CD4-positive, alpha-beta T cell treated with Interleukin-17A for 4 hours (primary cell): ENCODE measurements at regions not wholly inside any gene's neighbourhood (a gene's known extent, or its start where the extent isn't known, plus 50 kb on each side); places are given as distances from the start of the nearest gene placed in this dataset.

Source experiments
- DNase-seq: peaks from one replicate; pipeline ENCODE4 v3.0.0-alpha.2; 2020; ENCODE audit warnings: mixed read lengths

DNA sequence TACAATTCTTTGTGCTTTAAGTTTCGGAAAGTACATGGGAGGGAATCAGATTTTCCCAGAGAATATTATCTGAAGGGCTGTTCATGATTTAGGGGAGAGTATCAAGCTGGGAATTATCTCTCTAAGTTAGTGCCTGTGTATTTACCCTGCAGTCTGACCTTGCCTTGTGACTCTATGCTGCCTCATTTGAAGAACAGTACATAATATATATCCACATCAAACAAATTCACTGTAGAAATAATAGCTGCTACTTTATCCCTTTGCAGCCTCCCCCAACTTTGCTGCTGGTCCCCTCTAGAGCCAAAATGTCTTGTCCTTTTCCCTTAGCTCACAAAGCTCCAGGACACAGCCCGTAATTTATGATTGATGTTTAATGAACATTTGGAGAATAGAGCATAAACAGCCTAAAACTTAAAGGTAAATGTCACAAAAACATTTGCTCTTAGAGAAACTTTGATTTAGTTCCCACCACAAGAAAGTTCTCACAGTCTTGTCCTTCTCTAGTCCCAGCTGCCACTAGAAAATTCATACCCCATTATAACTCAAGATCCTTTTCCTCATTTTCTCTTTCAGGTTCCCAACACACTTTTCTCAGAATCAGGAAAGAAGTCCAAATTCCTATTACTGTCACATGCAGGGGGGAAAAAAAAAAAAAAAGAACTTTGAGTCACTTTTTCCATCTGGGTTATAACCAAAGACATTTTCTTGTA is 1009.6 kb downstream of the FLRT2 start:
- no peak for DNase-seq

GRCh38 chr14:86533834-86534233 is 1003.9 kb downstream of the FLRT2 start:
- DNase-seq, result no peak

GRCh38 chr14:86532219-86532618 is 1002.3 kb downstream of the FLRT2 start:
- DNase-seq, result no peak

GRCh38 chr14:86530457-86530856 is 1000.5 kb downstream of the FLRT2 start:
- no peak for DNase-seq

- no peak for DNase-seq
Observed at GRCh38 chr14:86527312-86527711, 997.4 kb downstream of the FLRT2 start.

DNA sequence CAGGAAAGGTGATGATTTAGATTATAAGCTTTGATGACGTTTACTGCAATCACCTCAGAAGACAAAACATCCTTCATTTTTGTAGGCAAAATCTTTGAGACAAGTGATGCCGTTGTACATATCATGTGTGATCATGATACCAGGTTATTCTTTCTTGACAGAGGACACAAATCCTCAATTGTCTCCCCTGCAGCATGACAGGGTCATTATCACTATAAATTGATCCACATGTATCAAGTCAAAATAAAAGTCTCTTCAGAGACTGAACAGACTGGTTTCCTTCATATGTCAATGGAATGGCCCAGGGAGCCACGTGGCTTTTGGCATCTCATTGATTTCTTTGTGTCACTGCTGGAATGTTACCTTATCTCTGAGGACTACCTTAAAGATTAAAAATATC is 995.7 kb downstream of the FLRT2 start:
- no peak for DNase-seq

GRCh38 chr14:86521843-86522242 is 991.9 kb downstream of the FLRT2 start:
- no peak for DNase-seq

- DNase-seq, result no peak
Observed at GRCh38 chr14:86521031-86521730, 991.2 kb downstream of the FLRT2 start.

- DNase-seq, result no peak
Observed at GRCh38 chr14:86518298-86518697, 988.4 kb downstream of the FLRT2 start.

DNA sequence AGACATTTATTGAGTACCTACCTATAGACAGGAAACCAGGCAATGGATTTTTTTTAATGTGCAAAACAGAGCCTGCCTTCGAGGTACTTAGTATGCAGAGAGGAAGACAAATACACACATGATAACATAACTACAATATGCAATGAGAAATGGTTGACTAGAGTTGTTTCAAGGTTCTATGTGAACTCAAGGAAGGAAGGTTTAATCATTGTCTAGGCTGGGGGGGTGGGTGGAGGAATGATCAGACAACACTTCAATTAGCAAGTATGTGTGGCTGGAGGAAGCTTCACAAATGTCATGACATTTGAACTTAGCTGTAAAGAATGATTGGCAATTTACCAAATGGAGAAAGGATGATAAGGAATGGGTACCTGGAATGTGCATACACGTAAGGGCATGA is 985.3 kb downstream of the FLRT2 start:
- DNase-seq, result no peak

GRCh38 chr14:86513564-86513963 is 983.6 kb downstream of the FLRT2 start:
- DNase-seq, result no peak

DNA sequence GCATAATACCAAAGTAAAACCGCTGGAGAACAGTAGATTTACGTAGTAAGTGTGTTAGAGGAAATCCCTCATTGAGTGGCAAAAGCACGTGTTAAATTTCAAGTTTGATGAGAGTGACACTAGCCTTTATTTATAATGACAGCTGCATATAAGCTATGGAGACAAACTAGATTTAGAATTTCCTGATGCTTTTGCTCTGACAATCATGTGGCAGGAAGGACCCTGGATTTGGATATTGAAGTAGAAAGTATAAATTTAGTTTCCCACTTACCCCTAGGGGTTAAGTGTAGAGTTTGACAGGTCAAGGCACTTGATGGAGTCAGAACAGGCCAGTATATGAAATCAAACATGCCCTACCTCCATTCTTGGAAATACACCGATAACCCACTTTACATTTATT is 983.1 kb downstream of the FLRT2 start:
- DNase-seq, result no peak

- DNase-seq, result no peak
Observed at GRCh38 chr14:86510491-86510890, 980.5 kb downstream of the FLRT2 start.

DNA sequence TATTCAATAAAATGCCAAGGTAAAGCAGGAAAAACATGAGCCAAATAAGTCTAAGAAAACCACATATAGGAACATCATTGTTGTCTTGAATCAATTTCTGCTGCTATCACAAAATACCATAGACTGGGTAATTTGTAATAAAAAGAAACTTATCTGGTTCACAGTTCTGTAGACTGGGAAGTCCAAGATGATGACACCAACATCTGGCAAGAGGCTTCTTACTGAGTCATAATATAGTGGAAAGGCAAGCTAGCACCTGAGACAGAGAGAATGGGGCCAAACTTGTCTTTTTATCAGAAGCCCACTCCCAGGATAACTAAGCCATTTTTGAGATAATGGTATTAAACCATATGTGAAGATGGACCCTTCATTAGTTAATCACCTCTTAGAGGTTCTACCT is 975.9 kb downstream of the FLRT2 start:
- DNase-seq, result no peak

DNA sequence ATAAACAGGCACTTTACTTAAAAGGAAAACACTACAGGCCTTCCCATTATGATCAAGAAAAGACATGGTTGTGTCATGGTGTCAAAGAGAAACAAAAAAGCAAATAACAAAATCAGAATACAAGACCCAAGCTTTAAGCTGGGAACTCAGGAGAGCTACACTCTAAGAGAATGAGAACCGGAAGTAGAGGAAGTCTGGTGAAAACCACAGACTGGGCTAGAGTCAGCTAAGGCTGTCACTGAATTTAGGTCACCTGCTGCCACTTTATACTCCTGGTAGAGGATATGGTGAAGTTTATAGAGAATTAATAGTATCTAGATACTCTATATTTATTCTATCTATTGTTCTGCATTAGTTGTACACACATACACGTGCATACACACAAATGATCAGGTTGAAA is 971.7 kb downstream of the FLRT2 start:
- DNase-seq, result no peak

DNA sequence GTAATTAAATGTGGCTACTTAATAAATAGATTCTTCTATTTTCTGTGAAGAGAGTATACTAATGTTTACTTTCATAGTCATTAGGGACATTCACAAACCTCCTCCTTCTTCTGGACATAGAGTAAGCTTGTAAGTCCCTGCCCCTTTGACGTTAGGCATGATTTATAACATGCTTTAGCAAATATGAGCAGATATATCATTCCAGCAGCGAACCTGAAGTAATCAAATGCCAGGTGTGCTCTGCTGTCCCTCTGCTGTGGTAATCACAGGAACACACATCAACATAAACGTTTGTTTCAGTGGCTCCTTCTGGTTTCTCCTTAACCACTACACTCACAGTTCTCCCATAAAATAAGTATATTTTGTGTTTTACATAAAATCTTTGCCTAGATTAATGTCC is 961.8 kb downstream of the FLRT2 start:
- no peak for DNase-seq

- DNase-seq, result no peak
Observed at GRCh38 chr14:86481104-86481503, 951.2 kb downstream of the FLRT2 start.

- DNase-seq, result no peak
Observed at GRCh38 chr14:86464341-86464740, 934.4 kb downstream of the FLRT2 start.

DNA sequence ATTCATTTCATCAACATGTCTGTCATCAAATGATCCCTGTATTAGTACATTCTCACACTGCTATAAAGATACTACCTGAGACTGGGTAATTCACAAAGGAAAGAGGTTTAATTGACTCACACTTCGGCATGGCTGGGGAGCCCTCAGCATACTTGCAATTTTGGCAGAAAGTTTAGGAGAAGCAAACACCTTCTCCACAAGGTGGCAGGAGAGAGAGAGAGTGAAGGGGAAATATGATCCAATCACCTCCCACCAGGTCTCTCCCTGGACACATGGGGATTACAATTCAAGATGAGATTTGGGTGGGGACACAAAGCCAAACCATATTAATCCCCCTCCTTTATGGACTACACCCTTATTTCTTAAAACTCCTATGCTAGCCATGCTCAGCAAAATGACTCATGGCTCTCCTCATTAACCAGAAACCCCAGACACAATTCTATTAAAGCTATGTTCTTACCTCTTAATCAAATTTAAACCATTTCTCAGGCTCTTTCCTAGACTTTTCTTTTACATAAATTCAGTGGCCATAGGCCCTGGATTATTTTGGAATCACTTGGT is 932.3 kb downstream of the FLRT2 start:
- DNase-seq, result no peak

DNA sequence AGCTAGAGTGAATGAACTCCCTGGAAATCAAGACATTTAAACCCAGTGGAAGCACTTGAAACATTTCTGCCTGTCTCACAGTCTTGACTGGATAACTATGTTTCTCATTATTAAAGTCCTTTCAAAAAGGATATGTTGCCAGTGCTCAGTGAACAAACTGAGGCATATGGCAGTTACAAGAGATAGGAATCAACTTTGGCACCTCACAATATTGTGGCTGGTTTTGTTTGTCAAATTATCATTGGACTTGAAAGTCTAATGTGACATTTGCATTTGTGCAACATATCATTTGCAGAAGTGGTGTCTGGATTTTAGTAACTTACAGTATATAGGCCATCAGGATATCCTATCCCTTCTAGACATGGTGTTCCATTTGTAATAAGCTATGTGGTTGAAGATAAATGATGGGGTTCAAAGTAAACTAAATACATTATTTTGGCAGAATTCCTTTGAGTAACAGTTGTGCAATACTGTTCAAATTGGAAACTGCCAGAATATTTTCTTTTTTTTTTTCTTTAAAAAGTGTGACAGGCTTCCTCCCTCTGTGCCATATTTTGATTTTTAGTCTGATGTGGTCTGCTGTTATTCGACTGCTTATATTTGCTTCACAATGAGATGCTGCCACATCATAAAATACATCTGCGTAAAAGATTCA is 927.7 kb downstream of the FLRT2 start:
- DNase-seq, result no peak

DNA sequence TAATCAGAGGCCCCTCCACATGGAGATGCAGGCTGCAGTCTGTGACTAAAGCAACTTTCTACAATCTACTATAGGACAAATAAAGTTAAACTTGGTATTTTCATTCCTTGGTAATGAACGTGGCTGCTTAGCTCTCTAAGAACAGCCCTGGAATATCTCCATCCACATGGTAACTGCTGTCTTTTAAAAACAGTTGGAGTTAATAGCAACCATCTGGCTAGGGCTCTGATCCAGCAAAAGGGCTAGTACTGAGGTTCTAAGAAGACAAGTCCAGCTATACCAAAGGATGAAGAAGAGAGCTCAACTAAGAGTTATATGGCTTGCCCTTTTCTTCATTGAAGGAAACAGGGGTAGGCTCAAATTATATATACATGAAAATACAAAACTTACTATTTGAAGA is 920.1 kb downstream of the FLRT2 start:
- DNase-seq, result no peak

DNA sequence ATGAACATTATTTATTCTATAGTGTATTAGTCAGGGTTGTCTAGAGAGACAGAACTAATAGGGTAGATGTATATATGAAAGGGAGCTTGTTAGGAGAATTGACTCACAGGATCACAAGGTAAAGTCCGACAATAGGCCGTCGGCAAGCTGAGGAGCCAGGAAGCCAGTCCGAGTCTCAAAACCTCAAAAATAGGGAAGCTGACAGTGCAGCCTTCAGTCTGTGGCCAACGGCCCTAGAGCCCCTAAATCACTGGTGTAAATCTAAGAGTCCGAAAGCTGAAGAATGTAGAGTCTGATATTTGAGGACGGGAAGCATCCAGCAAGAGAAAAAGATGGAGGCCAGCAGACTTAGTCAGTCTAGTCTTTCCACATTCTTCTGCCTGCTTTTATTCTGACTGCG is 912.2 kb downstream of the FLRT2 start:
- no peak for DNase-seq

- no peak for DNase-seq
Observed at GRCh38 chr14:86430853-86431252, 900.9 kb downstream of the FLRT2 start.

DNA sequence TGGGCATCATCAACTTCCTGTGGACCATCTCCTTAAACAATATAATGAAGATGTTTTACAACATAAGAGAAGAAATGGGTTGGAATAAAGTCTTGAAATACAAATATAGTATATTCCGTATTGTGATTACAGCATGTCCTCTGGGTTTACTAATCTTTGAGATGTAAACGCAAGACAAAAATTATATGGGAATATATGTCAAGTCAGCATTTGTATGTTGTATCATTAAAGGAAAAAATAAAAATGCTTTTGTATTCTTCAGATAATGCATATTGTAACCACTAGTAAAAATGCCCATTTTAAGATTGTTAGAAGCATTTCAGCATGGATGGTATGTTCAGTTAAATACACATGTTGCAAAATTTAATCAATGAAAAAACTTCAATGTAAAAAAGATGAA is 893.3 kb downstream of the FLRT2 start:
- no peak for DNase-seq
